Right lung (tissue), 2 donors: ENCODE measurements at regions not wholly inside any gene's neighbourhood (a gene's known extent, or its start where the extent isn't known, plus 50 kb on each side); places are given as distances from the start of the nearest gene placed in this dataset.
"Not testable (repeated sequence)": the region's sequence is repeated elsewhere in the genome, so short reads cannot be mapped to it uniquely, and the experiment has no call there.

Experiments used
- DNase-seq, 2 donors: peaks; one replicate each; pipeline ENCODE4 v3.0.0-alpha.2; 2013

GRCh38 chr12:4822572-4822971, 87.1 kb upstream of the KCNA1 start:
- DNase-seq, result no peak

- DNase-seq, result no peak
These were observed 85.3 kb upstream of the KCNA1 start for GRCh38 chr12:4824380-4824779.

DNA sequence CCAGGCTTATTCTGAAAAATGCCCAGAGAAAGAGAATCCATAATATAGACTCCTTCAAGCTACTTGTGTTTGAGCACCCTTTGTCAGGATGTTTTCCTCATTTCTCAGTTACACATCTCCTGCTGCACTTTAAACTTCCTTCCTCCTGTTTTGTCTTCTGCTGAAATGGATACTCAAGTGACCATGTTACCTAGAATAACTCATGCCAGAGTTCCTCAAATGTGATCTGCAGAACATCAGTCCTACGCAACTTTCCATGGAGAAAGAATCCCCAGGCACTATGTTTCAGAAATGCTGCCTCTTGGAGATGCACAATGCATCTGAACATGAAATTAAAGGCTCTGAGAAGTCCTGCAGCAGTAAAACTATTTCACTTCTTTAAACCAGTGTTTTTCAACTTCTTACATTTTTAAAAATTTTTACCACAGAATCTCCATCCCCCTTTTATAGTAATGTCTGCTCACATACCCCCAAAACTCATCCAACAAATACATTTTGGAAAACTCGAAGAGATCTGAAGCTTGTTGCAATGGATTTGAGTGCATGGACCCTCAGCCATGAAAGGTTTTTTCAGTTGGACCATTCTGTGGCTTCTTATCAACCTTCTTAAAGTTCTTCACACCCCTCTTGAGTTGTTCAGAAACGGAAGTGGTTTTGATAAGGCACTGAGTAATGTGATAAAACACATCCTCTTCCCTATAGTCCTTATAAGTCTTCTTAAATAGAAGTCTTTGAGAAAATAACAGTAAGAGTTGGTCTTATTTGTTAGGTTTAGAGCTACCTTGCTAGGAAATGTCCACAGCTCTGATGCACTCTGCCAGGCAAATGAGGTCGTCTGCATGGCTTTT, 84.5 kb upstream of the KCNA1 start:
- DNase-seq, result no peak

- no peak for DNase-seq
These were observed 82.8 kb upstream of the KCNA1 start for GRCh38 chr12:4826909-4827308.

- no peak for DNase-seq
These were observed 81.5 kb upstream of the KCNA1 start for GRCh38 chr12:4828176-4828575.

DNA sequence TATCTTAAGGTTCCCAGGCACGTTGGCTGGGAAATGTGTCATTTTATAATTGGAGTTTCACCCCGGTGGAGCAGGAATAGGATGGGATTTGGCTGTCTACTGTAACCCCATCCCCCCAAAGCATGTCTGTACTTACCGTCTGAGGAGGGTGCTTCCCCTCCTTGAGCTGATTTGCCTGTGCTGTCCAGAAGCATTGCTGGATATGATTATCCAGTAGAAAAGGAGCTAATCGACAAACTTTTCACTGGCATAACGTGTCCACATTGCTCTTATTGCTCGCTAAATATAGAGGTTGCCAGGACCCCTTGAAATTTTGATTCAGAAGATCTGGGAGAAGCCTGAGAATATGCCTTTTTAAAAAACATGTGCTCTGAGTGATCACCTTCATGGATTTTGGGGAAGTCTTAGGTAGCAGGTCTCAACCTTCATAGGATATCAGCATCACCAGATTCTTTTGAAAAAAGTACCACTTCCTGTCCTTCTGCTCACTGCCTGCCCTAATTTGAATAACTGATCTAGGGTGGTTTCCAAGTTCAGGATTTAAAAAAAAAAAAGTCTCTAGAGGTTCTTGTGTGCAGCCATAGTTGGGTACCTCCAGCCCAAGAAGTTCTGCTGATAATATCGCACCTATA, 80.4 kb upstream of the KCNA1 start:
- no peak for DNase-seq

- DNase-seq, result no peak
These were observed 79.9 kb upstream of the KCNA1 start for GRCh38 chr12:4829793-4830162.

GRCh38 chr12:4830556-4831210, 79.0 kb upstream of the KCNA1 start:
- DNase-seq, result no peak

- no peak for DNase-seq
These were observed 76.7 kb upstream of the KCNA1 start for GRCh38 chr12:4833053-4833452.

DNA sequence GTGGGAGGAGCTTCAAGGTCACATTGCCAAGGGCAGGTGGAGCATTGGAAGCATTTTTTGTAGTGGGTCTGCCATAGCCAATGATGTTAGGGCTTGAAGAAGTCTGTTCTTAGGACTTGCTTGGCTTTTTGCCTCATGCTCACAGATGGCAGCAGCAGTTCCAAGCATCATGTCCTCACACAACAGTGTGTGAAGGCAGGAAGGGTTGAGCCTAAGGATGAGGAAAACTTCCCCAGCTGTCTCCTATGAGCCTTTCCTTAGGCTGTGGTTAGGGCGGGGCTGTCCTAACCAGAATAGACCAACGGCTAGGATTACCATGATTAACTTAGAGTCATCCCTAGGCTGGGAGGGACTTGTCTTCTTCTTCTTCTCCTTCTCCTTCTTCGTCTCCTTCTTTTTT, 76.2 kb upstream of the KCNA1 start:
- no peak for DNase-seq

GRCh38 chr12:4842401-4842800, 67.3 kb upstream of the KCNA1 start:
- not testable (repeated sequence) for DNase-seq

GRCh38 chr12:4843907-4844306, 65.8 kb upstream of the KCNA1 start:
- DNase-seq, result no peak

- DNase-seq, result no peak
These were observed 62.0 kb upstream of the KCNA1 start for GRCh38 chr12:4847713-4848112.

DNA sequence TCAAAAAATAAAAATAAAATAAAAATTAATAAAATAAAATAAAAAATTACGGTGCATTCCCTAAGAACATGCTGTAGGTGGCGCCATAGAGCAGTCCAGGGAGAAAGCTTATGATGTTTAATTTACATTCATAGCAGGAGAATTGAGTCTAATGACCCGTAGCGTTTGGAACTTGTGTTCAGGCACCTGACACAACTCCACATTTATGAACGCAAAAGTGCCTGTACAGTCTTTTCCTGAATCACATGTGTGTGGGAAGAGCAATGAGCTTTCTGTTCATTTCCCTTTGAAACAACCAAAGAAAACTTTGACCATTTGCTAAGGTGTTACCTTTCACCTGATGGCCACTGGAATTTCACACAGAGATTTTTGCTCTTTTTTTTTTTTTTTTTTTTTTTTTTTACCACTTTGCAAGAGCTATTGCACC, 60.6 kb upstream of the KCNA1 start:
- DNase-seq, result no peak

DNA sequence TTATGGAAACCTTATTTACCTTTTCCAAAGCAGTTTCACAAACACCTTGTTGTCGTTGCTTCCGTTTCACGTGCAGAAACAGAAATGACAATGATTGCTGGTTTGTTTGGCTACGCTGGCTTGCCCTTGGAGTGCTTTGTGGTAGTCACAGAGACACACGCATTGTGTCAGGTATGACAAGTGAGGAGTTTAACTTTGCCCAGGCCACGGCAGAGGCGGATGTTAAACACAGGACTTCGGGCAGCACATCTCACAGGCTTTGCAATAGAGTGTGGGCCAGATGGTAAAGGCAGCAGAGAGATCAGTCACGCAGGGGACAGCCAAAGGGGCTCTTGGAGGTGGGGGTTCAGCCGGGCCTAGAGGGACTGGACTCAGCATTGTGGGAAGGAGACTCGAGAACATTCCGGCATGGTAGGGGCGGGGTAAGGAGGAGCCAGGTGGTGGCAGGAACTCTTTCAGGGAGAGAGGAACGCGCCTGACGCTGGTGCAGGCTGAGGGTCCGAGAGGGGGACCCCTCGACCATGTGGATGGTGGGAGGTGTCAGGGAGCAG, 59.8 kb upstream of the KCNA1 start:
- DNase-seq, result no peak

GRCh38 chr12:4850857-4851380, 58.8 kb upstream of the KCNA1 start:
- DNase-seq, result no peak

- no peak for DNase-seq
These were observed 57.4 kb upstream of the KCNA1 start for GRCh38 chr12:4852308-4852707.

DNA sequence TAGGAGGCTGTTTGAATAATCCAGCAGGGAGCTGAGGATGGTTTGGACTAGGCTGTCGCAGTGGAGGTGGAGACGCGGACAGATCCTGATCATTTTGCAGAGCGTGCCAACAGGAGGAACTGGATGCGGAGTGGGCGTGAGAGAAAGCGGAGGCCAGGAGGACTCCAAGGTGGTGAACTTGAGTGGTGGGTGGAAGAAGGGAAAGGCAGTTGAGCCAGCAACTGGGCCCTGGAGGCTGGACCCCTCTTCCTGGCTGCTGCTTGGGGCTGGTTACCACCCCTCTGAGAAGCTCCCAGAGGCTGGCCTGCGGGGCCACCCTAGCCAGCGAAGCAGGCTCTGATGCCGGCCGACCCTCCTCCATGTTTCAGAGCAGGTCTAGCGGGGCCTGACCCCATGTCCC, 56.8 kb upstream of the KCNA1 start:
- DNase-seq, result no peak

DNA sequence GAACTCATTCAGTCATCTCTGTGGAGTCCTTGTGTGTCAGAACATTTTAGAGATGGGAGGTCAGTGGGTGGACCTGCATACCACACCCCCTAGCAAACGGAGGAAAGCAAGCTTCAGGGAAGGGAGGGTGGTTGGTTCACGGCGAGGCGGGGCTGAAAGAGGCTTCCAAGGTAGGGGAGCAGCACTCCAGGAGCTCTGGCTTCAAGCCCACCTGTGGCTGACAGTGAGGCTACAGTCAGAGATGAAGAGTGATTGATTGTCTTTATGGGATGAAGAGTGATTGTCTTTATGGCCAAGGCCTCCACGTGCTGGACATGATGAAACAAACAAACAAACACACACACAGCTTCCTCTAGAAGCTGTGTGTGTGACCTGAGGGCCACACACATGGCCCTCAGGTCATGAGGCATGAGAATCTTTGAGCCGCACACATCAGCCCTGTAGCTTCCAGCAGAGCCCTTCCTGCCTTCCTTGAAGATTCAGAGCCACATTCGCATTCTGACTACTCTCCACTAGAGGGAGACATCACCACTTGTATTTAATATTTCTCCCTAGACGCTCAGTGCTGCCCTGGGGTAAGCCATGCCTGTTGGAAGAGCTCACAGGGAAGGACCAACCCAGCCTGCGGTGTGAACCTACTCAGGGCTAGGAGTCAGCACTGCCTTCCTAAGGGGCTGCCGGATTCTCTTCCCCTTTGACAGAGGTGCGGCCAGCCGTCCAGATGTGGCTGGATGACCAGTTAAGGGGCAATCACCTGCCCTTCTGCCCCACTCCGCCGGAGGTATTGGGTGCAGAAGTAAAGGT, 54.4 kb upstream of the KCNA1 start:
- DNase-seq, result peak; percentile 39 to 67

DNA sequence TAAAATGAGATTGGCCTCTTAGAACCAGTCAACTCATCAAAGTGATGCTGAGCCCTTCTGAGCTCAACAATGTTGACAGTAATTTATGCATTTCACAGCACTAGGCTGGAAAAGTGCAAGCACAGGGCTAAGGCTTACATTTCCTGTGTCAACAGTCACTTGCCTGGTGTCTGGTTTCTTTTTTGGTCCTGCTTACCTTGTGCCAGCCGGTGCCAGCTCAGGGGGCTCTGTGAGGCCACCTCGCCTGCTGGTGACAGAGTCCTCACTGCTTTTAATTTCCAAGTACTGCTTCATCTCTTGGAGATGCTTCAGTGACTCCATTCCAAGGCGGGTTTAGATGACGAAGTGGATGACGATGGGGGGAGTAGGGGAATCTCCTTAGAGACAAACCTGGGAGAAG, 53.1 kb upstream of the KCNA1 start:
- no peak for DNase-seq

DNA sequence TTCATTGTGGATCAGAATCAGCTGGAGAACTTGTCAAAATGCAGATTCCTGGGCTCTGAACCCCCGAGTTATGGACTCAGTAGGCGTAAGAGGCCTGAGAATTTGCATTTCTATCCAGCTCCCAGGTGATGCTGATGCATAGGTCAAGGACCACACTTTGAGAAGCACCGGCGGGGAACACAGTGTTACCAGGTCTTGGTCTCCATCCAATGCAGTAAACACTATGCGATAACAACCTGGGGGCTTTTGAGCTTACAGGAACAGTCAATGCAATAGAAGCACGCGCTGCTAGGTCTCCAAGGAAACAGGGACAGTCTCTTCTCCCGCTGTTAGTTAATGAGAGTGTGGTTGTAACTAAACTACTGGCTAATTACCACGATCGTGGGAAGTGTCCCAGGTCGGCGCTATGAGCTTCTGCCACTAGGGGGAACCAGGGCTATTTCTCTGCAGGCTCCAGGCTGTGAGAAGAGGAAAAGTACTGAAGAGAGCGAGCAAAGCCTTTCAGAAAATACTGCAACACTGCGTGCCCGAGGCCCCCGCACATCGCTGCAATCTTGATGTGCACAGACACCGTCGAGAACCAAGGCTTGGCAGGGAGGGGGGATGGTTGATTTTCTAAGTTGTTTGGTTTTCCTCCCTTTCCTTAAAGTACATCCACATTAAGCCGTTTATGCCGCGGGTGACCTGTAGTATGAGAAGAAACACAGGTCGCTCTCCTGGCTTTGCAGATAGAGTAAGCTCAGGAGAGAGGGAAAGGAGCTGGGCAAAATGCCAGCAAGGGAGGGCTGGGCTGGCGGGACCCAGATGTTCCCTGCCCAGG, 52.0 kb upstream of the KCNA1 start:
- peak; percentile 29 to 50 for DNase-seq
